NB4 (cell line): ENCODE measurements at regions not wholly inside any gene's neighbourhood (a gene's known extent, or its start where the extent isn't known, plus 50 kb on each side); places are given as distances from the start of the nearest gene placed in this dataset.

Experiments used
- MYC ChIP-seq: IDR thresholded peaks from 2 replicates; pipeline ENCODE4 v1.6.1; 2011; ENCODE audit warnings: low read depth, low read length
- TF ChIP-seq, protein P1 (sequence below): IDR thresholded peaks from one replicate; pipeline ENCODE4 v1.5.1; 2012; ENCODE audit warnings: low read depth, low read length

DNA sequence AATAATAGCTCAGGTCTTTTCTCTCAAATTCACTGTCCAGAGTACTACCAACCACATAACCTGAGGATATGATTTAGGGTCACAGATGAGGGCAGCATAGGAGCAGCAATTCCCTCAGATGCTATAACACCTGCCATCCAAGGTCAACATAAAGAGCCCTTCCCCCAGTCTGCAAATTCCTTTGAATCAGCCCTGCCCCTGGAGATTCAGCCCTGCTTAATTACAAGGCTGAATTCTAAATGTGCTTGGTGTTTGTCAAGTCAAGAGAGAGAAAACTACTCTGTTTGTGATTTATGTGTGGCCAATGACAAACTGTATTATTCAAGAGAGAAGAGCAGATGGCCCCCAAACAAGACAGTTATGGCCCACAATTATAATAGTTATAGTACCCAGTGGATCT is 195.7 kb upstream of the ADGRL2 start:
- no peak for TF ChIP-seq MYC
- TF ChIP-seq, protein P1, sequence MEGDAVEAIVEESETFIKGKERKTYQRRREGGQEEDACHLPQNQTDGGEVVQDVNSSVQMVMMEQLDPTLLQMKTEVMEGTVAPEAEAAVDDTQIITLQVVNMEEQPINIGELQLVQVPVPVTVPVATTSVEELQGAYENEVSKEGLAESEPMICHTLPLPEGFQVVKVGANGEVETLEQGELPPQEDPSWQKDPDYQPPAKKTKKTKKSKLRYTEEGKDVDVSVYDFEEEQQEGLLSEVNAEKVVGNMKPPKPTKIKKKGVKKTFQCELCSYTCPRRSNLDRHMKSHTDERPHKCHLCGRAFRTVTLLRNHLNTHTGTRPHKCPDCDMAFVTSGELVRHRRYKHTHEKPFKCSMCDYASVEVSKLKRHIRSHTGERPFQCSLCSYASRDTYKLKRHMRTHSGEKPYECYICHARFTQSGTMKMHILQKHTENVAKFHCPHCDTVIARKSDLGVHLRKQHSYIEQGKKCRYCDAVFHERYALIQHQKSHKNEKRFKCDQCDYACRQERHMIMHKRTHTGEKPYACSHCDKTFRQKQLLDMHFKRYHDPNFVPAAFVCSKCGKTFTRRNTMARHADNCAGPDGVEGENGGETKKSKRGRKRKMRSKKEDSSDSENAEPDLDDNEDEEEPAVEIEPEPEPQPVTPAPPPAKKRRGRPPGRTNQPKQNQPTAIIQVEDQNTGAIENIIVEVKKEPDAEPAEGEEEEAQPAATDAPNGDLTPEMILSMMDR: no peak
